GM10266 (cell line): ENCODE measurements at regions not wholly inside any gene's neighbourhood (a gene's known extent, or its start where the extent isn't known, plus 50 kb on each side); places are given as distances from the start of the nearest gene placed in this dataset.

Source experiments
- DNase-seq: peaks from one replicate; pipeline ENCODE4 v3.0.0; 2012; ENCODE audit errors: extremely low spot score
- TF ChIP-seq, protein P1 (sequence below): IDR thresholded peaks from 2 replicates; pipeline ENCODE4 v1.5.1; 2012; ENCODE audit warnings: mild to moderate bottlenecking, low read depth; ENCODE audit not compliant: control insufficient read depth, insufficient read depth; ENCODE audit errors: missing control alignments

DNA sequence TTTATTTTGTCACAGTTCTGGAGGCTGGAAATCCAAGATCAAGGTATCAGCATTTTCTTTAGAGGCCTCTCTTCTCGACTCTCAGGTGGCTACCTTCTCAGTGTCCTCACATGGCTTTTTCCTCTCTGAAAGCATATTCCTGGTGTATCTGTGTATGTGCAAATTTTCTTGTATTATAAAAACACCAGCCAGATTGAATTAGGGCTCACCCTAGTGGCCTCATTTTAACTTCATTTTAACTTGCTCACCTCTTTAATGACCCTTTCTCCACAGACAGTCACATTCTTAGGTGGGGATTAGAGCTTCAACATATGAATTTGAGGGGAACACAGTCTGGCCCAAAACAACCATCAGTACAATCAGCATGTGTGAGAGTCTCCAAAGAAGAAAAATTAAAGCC lies 542.4 kb upstream of the FAM241A start:
- DNase-seq: no peak

DNA sequence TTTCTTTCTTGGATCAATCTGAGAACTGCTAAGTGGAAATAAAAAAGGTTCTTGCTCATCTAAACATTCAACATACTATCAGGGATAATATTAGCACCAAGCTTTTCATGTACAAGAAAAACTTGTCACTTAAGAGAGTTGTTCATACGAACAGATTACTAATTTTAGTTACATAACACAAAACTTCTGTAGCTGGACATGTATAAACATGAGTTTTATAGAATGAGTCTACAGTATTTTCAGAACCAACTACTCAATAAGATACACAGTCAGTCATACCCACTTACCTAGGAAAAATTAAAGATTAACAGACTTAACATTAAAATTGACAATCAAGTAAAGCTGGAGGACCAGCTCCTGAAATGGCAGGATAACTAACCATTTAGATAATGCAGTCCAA lies 540.1 kb upstream of the FAM241A start:
- TF ChIP-seq, protein P1, sequence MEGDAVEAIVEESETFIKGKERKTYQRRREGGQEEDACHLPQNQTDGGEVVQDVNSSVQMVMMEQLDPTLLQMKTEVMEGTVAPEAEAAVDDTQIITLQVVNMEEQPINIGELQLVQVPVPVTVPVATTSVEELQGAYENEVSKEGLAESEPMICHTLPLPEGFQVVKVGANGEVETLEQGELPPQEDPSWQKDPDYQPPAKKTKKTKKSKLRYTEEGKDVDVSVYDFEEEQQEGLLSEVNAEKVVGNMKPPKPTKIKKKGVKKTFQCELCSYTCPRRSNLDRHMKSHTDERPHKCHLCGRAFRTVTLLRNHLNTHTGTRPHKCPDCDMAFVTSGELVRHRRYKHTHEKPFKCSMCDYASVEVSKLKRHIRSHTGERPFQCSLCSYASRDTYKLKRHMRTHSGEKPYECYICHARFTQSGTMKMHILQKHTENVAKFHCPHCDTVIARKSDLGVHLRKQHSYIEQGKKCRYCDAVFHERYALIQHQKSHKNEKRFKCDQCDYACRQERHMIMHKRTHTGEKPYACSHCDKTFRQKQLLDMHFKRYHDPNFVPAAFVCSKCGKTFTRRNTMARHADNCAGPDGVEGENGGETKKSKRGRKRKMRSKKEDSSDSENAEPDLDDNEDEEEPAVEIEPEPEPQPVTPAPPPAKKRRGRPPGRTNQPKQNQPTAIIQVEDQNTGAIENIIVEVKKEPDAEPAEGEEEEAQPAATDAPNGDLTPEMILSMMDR: no peak
- DNase-seq: no peak

More for the DNA sequence above, 542.4 kb upstream of the FAM241A start:
- TF ChIP-seq, protein P1: no peak

DNA sequence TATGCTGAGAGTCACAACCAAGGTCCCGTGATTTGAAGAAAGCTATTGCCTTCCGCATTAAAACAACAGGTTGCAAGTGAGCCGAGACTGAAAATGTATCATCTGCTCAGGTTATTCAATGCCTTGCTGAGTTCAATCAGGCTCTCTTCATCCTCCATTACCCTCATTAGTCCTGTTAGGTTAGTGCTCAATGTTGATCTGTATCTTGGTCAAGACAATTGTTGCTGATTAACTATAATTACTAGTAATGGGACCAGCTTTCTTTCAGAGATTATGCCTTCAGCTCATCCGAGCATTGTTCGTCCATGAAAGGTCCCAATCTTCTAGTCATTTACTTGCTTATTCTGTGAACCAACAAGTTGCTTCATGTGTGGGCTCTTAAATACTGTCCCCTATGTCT lies 534.6 kb upstream of the FAM241A start:
- no peak for DNase-seq
- TF ChIP-seq, protein P1: no peak

DNA sequence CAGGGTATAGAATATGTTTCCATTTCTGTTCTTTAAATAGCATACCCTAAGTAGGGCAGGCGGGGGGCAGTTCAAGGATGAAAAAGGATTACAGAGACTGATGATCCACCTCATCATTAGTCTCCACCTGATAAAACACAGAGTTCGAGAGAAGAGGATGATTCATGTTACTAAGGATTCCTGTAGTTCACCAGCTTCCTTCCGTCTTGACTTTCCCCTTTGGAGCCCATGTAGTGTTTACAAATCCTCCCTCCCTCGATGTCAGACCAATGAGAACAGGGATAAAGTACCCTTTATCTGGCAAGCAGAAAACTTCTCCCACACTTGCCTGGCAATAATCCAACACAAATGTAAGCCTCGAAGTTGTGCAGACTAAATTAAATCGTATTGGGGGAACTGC lies 526.3 kb upstream of the FAM241A start:
- TF ChIP-seq, protein P1: no peak

DNA sequence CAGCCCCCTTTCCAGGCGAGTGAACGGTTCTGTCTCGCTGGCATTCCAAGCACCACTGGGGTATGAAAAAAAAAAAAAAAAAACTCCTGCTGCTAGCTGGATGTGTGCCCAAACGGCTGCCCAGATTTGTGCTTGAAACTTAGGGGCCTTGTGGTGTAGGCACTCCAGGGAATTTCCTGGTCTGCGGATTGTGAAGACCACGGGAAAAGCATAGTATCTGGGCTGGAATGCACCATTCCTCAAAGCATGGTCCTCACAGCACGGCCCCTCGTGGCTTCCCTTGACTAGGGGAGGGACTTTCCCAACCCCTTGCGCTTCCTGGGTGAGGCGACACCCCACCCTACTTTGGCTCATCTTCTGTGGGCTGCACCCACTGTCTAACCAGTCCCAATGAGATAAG lies 516.8 kb upstream of the FAM241A start:
- no peak for DNase-seq
- TF ChIP-seq, protein P1: no peak

More for the DNA sequence above, 526.3 kb upstream of the FAM241A start:
- DNase-seq: no peak

DNA sequence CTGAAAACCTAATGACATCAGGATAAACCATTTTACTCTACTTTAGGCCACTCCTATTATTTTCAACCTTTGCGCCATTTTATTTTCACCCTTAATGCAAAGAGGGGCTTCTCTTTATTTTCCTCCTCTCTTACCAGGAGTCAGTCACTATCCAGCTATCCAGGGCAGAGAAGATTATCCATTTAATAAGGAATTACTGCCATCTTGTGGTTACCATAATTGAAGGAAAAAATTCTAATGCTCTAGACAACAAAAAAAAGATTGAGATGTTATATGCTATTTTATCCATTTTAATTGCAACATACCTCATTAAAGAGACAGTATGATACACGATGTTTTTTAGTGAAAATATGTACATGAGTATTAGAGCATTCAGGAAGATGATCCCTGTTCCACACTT lies 514.5 kb upstream of the FAM241A start:
- DNase-seq: no peak

DNA sequence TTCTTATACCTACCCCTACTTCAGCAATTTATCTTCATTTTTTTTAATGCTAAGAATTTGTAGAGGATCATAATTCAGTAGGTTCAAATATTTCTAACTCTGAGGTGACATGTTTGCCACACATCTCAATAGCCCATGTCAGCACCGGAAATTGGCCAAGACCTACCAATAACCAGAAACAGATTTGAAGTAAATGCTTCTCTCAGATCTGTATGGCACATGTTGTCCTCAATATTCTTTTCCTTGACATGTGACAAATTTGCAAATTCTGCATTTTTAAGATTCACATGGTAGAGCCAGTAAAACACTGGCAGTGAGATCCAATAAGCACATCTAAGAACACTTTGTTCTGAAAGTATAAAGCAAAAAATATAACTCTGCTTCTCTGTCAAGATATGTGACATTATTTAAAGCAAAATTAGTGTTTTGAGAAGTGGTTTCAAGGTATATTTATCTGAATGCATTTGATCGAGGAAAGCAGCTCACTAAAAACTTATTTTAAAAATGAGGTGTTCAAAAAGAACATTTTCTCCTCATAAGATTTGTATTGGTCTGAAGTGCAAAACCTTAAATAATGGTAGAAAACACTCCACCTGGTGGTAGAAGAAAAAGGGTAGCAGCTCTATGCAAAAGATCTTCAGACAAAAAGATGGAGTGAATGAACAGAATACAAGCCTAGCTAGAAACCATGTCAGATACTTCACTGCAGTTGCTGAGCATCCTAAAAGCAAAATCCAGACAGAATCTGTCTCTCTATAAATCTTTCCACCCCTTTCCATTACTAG lies 513.8 kb upstream of the FAM241A start:
- TF ChIP-seq, protein P1: peak; percentile 32
- no peak for DNase-seq

More for the DNA sequence above, 514.5 kb upstream of the FAM241A start:
- TF ChIP-seq, protein P1: no peak
